SHP77 (cell line): ENCODE measurements at regions not wholly inside any gene's neighbourhood (a gene's known extent, or its start where the extent isn't known, plus 50 kb on each side); places are given as distances from the start of the nearest gene placed in this dataset.
"Not testable (repeated sequence)": the region's sequence is repeated elsewhere in the genome, so short reads cannot be mapped to it uniquely, and the experiment has no call there.

Experiments used
- DNase-seq, 2 experiments: peaks; one replicate each; lab custom pipeline; 2025; lab: John Stamatoyannopoulos, UW

GRCh38 chr4:186847429-186848131, 123.9 kb upstream of the FAT1 start:
- DNase-seq: not testable (repeated sequence)

GRCh38 chr4:186848437-186848836, 124.8 kb upstream of the FAT1 start:
- DNase-seq: no peak

DNA sequence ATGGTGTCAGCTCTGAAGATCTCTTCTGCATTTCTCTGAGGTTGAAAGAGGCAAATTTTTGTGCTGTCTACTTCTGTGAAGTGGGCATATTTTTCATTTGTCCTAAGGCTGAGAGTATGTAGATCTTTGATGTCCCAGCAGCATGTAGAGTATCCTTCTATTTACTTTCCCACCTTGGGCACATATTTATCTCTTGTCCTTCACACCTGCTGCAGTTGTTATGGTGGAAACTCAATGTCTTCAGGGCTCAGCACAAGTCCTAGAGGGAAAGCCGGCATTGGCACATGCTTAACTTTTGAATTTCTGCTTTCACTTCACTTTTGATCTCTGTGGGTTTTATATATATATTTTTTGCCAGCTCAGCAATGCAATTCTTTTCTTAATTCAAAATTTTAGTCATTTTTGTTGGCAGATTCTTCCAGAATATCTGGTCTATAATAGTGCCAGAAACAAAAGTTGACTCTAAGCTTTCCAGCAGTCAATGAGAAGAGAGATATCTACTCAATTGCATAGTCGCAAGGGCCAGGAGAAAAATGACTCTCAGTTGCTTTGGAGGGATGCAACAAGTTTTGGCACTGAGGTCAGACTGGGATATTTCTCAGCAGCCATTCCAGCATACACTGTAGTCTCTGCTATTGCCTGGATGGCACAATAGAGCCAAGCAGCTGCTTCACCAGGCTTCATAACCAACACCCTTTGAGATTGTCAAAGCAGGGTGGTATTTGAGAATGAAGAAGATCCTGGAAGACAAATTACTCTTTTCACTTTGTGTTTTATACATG, 127.8 kb upstream of the FAT1 start:
- no peak for DNase-seq

- DNase-seq: no peak
These were observed 128.4 kb upstream of the FAT1 start for GRCh38 chr4:186852073-186852420.

DNA sequence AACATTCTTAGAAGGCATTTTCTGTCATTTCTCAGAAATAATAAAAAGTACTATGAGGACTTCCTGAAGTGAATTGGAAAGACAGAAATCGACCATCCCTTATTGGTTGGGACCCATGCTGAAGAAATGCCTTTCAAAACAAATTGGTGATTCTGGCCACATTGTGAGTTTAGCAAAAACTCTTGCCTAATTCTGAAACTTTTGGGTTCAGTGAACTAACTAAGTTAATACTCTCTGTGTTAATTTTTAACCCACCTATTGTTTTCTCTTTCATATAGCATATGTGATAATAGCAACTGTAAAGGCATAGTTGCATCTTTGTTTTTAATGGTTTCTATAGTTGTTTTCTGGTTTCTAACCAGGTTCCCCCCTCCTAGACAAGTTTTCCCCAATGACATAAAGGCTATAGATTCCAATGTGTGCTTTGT, 129.3 kb upstream of the FAT1 start:
- no peak for DNase-seq

GRCh38 chr4:186854256-186854655, 130.6 kb upstream of the FAT1 start:
- no peak for DNase-seq

DNA sequence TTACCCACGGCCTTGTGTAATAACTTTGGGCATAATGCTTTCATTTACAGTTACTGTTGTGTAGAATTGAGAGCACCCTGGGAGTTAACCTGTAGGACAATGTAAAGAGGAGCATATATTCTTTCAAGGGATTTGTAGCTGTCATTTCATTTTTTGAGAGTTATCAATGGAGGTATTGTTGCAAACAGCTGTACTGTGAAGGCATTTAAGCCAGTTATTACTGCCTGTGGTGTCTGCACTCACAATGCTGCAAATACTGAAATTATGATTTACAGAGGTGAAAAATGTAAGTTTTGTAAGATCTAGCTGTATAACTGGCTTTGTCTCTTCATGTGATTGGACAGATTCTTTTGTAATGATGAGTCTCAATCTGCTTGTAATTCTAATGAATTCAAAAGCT, 131.5 kb upstream of the FAT1 start:
- DNase-seq: no peak

DNA sequence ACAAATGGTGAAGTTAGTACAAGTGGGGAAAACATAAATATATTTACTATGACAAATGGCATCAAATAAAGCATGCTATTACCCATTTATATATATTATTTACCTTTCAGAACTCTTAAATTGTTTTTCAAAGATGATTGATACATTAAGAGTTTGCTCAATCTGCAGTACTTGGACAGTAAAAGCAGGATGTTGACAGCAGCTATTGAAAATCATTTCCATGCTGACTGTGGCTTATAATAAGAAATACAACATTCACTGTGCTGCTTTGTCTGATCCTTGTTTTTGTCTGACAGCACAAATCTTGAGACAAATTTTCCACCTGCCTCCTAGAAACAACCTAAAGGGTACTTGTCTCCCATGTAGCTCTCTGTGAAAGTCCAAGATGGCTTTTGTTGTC, 134.1 kb upstream of the FAT1 start:
- no peak for DNase-seq

- no peak for DNase-seq
These were observed 134.7 kb upstream of the FAT1 start for GRCh38 chr4:186858355-186858754.

GRCh38 chr4:186859420-186859819, 135.8 kb upstream of the FAT1 start:
- no peak for DNase-seq

DNA sequence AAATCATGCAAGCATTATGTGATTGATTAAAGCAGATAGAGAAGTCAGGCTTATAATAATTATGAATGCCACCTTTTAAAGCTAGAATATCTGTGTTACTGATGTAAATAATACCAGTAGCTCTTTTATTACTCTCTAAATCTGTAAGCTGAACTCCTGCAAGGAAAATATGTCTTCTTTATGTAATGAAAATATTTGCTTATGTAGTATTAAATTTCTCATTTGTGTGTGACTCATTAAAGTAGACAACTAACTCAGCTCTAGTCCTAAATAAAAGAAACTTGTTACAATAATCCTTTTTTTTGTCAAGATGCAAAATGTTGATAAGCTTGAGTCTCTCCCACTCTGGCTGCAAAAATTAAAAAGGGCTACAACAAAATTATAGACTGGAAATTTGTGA, 137.7 kb upstream of the FAT1 start:
- DNase-seq: no peak

DNA sequence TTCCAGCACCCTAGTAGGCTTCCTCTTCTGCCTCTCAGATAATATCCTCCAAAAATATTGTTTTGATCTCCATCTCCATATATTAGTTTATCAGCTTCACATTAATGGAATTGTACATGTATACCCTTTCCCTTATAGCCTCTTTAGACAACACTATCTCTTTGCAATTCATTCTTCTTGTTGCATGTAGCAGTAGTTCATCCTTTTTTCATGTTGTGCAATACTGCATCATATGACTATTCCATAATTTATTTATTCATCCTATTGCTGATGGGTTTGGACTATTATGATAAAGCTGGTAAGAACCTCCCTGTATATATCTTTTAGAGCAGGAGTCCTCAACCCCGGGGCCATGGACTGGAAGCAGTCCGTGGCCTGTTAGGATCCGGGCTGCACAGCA, 148.2 kb upstream of the FAT1 start:
- no peak for DNase-seq

GRCh38 chr4:186873095-186873494, 149.4 kb upstream of the FAT1 start:
- DNase-seq: not testable (repeated sequence)

- no peak for DNase-seq
These were observed 151.8 kb upstream of the FAT1 start for GRCh38 chr4:186875476-186875875.

DNA sequence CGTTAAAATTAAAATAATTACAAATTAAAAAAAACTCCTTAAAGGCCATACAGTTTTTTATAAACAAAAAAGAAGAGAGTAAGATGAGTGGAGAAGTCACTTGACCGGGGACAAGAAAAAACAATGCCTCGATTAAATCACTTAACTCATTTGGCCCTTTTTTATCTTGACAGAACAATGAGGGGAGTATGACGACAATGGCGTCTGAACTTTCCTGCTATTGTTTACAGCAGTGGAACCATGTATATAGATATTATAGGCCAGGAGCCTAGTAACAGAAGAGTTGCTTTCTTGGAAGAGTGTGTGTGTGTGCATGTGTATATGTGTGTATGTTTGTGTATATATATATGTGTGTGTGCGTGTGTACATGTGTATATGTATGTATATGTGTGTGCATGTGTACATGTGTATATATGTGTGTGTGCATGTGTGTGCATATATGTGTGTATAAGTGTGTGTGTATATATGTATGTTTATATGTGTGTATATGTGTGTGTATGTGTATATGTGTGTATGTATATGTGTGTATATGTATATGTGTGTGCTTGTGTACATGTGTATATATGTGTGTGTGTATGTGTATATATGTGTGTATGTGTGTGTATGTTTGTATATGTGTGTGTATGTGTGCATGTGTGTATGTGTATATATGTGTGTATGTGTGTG, 153.4 kb upstream of the FAT1 start:
- DNase-seq: no peak

DNA sequence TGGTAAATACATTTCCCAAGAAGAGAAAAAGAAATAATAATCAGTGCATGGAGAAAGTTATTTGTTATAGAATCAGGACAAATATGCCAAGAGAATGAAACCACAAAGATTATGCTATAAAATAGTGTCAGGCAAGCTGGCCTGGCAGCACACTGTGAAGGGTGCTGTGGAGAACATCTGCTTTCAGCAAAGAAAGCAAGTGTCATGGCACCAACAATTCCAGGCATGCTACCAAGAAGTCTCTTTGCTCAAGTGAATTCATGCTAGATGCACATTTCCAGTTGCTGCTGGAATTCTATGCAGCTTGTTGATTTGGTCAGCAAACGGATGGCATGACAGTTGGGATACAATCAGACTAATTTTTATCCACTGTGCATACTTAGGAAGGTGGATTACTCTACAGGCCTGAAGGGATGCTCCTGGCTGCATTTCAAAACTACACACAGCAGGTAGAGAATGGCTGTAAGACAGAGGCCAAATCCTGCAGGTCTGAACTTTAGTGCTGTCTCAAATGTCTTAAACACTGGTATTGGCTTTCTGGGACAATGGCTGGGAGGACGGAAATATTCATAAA, 154.6 kb upstream of the FAT1 start:
- DNase-seq: no peak

- no peak for DNase-seq
These were observed 158.0 kb upstream of the FAT1 start for GRCh38 chr4:186881521-186882220.

- DNase-seq: no peak
These were observed 158.6 kb upstream of the FAT1 start for GRCh38 chr4:186882293-186882692.

- no peak for DNase-seq
These were observed 161.6 kb upstream of the FAT1 start for GRCh38 chr4:186885289-186885688.

- no peak for DNase-seq
These were observed 163.1 kb upstream of the FAT1 start for GRCh38 chr4:186886759-186887158.

DNA sequence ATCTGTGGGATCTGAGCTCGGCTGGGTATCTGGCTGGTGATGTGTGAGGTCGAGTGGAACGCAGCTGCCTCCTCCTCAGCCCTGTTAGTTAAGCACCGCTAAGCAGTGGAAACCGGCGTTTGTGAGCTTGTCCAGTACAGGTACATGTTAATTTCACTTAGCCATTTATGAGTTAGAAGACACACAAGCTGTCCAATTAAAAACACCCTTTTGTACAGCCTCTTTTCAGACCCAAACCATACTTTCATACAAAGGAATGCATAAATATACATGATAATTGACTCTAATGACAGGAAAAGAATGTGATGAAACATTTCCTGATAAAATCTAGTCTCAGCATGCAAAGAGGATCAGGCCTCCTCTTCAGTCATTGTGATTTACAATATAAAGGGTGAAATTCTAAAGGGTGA, 163.6 kb upstream of the FAT1 start:
- DNase-seq: peak; percentile 16 to 54

- DNase-seq: no peak
These were observed 164.1 kb upstream of the FAT1 start for GRCh38 chr4:186887752-186888151.
